C4-2B (cell line): ENCODE measurements at regions not wholly inside any gene's neighbourhood (a gene's known extent, or its start where the extent isn't known, plus 50 kb on each side); places are given as distances from the start of the nearest gene placed in this dataset.

Experiments used
- H3K27ac ChIP-seq: fragments of 450-650 bp; 2 replicates; pipeline ENCODE4 v1.5.1; 2017
- ZFX ChIP-seq: fragments of 450-650 bp; IDR thresholded peaks from 2 replicates; pipeline ENCODE4 v1.6.1; 2017
- TF ChIP-seq, protein P1 (sequence below): fragments of 450-650 bp; conservative IDR thresholded peaks from 2 replicates; pipeline ENCODE4 v1.5.1; 2017; ENCODE audit warnings: mild to moderate bottlenecking

DNA sequence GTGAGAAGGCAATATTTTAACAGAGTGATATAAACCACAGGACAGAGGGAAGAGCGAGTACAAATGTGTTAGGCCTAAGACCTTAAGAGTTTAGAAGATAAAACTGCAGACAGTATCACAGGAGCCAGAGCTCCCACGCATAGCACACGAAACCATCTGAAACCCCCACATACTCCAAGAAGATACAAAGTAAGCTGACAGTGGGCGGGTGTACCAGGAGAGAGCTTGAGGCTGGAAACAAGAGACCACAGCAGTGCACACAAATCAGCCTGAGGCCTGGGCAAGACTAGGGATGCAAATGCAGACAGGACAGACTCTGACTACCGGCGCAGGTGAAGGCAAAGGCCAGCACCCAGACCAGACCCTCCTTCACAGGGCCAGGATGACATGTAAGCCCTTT, 54.1 kb upstream of the ARHGAP24 start:
- TF ChIP-seq, protein P1, sequence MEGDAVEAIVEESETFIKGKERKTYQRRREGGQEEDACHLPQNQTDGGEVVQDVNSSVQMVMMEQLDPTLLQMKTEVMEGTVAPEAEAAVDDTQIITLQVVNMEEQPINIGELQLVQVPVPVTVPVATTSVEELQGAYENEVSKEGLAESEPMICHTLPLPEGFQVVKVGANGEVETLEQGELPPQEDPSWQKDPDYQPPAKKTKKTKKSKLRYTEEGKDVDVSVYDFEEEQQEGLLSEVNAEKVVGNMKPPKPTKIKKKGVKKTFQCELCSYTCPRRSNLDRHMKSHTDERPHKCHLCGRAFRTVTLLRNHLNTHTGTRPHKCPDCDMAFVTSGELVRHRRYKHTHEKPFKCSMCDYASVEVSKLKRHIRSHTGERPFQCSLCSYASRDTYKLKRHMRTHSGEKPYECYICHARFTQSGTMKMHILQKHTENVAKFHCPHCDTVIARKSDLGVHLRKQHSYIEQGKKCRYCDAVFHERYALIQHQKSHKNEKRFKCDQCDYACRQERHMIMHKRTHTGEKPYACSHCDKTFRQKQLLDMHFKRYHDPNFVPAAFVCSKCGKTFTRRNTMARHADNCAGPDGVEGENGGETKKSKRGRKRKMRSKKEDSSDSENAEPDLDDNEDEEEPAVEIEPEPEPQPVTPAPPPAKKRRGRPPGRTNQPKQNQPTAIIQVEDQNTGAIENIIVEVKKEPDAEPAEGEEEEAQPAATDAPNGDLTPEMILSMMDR = no peak
- TF ChIP-seq ZFX = no peak
- H3K27ac ChIP-seq = no peak overlapping the region

DNA sequence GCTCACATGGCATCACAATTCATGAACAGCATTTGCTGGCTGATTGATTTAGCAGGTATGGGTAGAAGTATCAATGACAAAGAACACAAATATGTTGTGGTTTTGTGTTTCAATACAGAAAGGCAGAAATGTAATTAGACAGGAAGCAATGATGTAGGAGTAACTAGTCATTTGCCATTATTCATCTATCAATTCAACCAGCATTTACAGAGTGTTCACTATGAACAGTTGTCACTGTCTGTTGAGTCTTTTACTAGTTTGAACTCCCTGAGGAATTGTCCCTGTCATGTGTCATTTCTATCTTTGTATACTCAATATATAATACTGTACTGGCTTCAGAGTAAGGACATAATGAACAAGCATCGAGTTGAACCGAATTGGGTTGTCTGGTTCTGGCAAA, 51.5 kb upstream of the ARHGAP24 start:
- TF ChIP-seq, protein P1 = no peak
- TF ChIP-seq ZFX = no peak
- H3K27ac ChIP-seq = no peak overlapping the region
